Keratinocyte (primary cell): ENCODE measurements at regions not wholly inside any gene's neighbourhood (a gene's known extent, or its start where the extent isn't known, plus 50 kb on each side); places are given as distances from the start of the nearest gene placed in this dataset.

Source experiments
- CTCF ChIP-seq, 3 experiments: IDR thresholded peaks in 1 of 3; conservative IDR thresholded peaks in 1 of 3; optimal IDR thresholded peaks in 1 of 3; 2 replicates in 2 of 3; 3 replicates in 1 of 3; pipeline versions ENCODE3 to v1.5.1; 2011; ENCODE audit warnings: low read length in 3 of 3, mild to moderate bottlenecking in 3 of 3, moderate library complexity in 2 of 3, control low read depth in 1 of 3, inconsistent platforms in 1 of 3; ENCODE audit not compliant: insufficient read depth in 2 of 3; ENCODE audit errors: extremely low read depth in 1 of 3
- EZH2 ChIP-seq: IDR thresholded peaks from one replicate; pipeline ENCODE4 v1.6.1; 2012; ENCODE audit warnings: inconsistent platforms, mild to moderate bottlenecking, low read length, moderate library complexity

- TF ChIP-seq CTCF (optimal IDR thresholded peaks at IDR 0.05 in 1 of 3, IDR thresholded peaks at IDR 0.05 in 1 of 3, conservative IDR thresholded peaks at IDR 0.05 in 1 of 3; ENCODE audit: extremely low read depth in 1 of 3, insufficient read depth in 2 of 3, low read length in 3 of 3) (no peak), EZH2 (no peak)
Measured at GRCh38 chr1:185388815-185389214, 71.8 kb upstream of the IVNS1ABP start.
